HG02981 (cell line): ENCODE measurements at regions not wholly inside any gene's neighbourhood (a gene's known extent, or its start where the extent isn't known, plus 50 kb on each side); places are given as distances from the start of the nearest gene placed in this dataset.

Experiments
- ATAC-seq: cut with Tn5 transposase; IDR thresholded peaks from one replicate; pipeline ENCODE4 v1.9.1; 2021; ENCODE audit warnings: mild to moderate bottlenecking, moderate library complexity; ENCODE audit not compliant: unreplicated experiment

GRCh38 chr20:11539450-11539849 is 378.2 kb upstream of the BTBD3 start:
- no peak for ATAC-seq

GRCh38 chr20:11540558-11540957 is 377.1 kb upstream of the BTBD3 start:
- no peak for ATAC-seq

- ATAC-seq = no peak
Measured at GRCh38 chr20:11542645-11543044, 375.0 kb upstream of the BTBD3 start.

- ATAC-seq = peak; percentile 83
Measured at GRCh38 chr20:11544029-11544678, 373.5 kb upstream of the BTBD3 start.

- no peak for ATAC-seq
Measured at GRCh38 chr20:11546939-11547338, 370.8 kb upstream of the BTBD3 start.

- no peak for ATAC-seq
Measured at GRCh38 chr20:11549172-11550103, 368.3 kb upstream of the BTBD3 start.

- ATAC-seq = no peak
Measured at GRCh38 chr20:11550657-11551338, 366.9 kb upstream of the BTBD3 start.

- no peak for ATAC-seq
Measured at GRCh38 chr20:11551479-11551878, 366.2 kb upstream of the BTBD3 start.

GRCh38 chr20:11553603-11554002 is 364.1 kb upstream of the BTBD3 start:
- no peak for ATAC-seq

- no peak for ATAC-seq
Measured at GRCh38 chr20:11555510-11555909, 362.2 kb upstream of the BTBD3 start.

- ATAC-seq = no peak
Measured at GRCh38 chr20:11556410-11556809, 361.3 kb upstream of the BTBD3 start.

GRCh38 chr20:11564491-11564890 is 353.2 kb upstream of the BTBD3 start:
- ATAC-seq = no peak

GRCh38 chr20:11569163-11569562 is 348.5 kb upstream of the BTBD3 start:
- no peak for ATAC-seq

GRCh38 chr20:11573507-11573906 is 344.2 kb upstream of the BTBD3 start:
- ATAC-seq = no peak

GRCh38 chr20:11581271-11581670 is 336.4 kb upstream of the BTBD3 start:
- no peak for ATAC-seq

- ATAC-seq = no peak
Measured at GRCh38 chr20:11582060-11582459, 335.6 kb upstream of the BTBD3 start.

- ATAC-seq = no peak
Measured at GRCh38 chr20:11585752-11586352, 331.8 kb upstream of the BTBD3 start.

GRCh38 chr20:11588875-11589274 is 328.8 kb upstream of the BTBD3 start:
- ATAC-seq = no peak

- no peak for ATAC-seq
Measured at GRCh38 chr20:11591965-11592364, 325.7 kb upstream of the BTBD3 start.

- ATAC-seq = no peak
Measured at GRCh38 chr20:11604339-11604738, 313.4 kb upstream of the BTBD3 start.

- no peak for ATAC-seq
Measured at GRCh38 chr20:11607047-11607446, 310.6 kb upstream of the BTBD3 start.
